ENCODE measurements at regions not wholly inside any gene's neighbourhood (a gene's known extent, or its start where the extent isn't known, plus 50 kb on each side); places are given as distances from the start of the nearest gene placed in this dataset.

DNA sequence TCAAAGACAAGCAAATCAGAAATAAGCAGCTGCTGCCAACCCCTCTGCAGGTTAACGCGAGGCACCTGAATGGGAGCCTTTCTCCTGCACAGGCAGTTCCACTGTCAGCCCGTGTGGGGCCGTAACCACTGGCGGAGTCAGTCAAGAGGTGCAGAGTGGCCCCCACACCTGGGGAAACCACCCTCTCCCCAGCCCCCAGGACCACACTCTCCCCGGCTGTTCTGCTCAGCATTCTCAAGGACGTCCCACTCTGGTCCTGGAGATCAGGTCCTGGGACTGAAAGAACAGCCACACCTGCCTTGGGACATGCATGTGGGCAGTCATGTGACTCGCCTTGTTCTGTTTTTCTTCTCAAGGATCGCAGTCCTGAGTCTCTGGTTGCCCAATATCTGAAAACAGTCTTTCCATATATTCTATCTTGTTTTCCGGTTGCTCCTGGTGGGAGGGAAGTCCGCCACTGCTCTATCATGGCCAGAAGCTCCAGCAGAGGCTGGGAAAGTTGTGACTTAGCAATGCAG is 252.5 kb downstream of the PTPRU start:
- TF ChIP-seq, protein P1, sequence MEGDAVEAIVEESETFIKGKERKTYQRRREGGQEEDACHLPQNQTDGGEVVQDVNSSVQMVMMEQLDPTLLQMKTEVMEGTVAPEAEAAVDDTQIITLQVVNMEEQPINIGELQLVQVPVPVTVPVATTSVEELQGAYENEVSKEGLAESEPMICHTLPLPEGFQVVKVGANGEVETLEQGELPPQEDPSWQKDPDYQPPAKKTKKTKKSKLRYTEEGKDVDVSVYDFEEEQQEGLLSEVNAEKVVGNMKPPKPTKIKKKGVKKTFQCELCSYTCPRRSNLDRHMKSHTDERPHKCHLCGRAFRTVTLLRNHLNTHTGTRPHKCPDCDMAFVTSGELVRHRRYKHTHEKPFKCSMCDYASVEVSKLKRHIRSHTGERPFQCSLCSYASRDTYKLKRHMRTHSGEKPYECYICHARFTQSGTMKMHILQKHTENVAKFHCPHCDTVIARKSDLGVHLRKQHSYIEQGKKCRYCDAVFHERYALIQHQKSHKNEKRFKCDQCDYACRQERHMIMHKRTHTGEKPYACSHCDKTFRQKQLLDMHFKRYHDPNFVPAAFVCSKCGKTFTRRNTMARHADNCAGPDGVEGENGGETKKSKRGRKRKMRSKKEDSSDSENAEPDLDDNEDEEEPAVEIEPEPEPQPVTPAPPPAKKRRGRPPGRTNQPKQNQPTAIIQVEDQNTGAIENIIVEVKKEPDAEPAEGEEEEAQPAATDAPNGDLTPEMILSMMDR (IDR thresholded peaks at IDR 0.05) = no peak
- TF ChIP-seq EP300 (IDR thresholded peaks at IDR 0.05) (no peak), POLR2A (IDR thresholded peaks at IDR 0.05) (no peak)

Measured in ovary (tissue), 3 donors.